HepG2 (cell line): ENCODE measurements at regions not wholly inside any gene's neighbourhood (a gene's known extent, or its start where the extent isn't known, plus 50 kb on each side); places are given as distances from the start of the nearest gene placed in this dataset.

ENCODE experiments used
- EHMT2 ChIP-seq: fragments of 200-600 bp; sonication (generic); IDR thresholded peaks from 2 replicates; pipeline ENCODE4 v1.7.0; 2017; ENCODE audit warnings: antibody characterized with exemption, low read depth, low read length, borderline replicate concordance
- HOXA3 ChIP-seq: sonication (generic); formaldehyde crosslinking; IDR thresholded peaks from 2 replicates; pipeline ENCODE4 v1.5.0; 2020; ENCODE audit warnings: missing genetic modification reagents
- JDP2 ChIP-seq: sonication (generic); formaldehyde crosslinking; IDR thresholded peaks from 2 replicates; pipeline ENCODE4 v1.8.1; 2022; ENCODE audit warnings: missing genetic modification reagents, borderline replicate concordance
- MLX ChIP-seq: IDR thresholded peaks from 2 replicates; pipeline ENCODE4 v1.6.1; 2016
- SNAI1 ChIP-seq: sonication (generic); formaldehyde crosslinking; IDR thresholded peaks from 2 replicates; pipeline ENCODE4 v1.5.0; 2020; ENCODE audit warnings: mild to moderate bottlenecking, missing genetic modification reagents, borderline replicate concordance
- STAG1 ChIP-seq: sonication (generic); formaldehyde crosslinking; IDR thresholded peaks from 2 replicates; pipeline ENCODE4 v1.4.0; 2020; ENCODE audit warnings: missing genetic modification reagents
- TBX3 ChIP-seq: fragments of 450-650 bp; IDR thresholded peaks from 2 replicates; pipeline ENCODE4 v1.6.1; 2017; ENCODE audit warnings: antibody characterized with exemption, mild to moderate bottlenecking, inconsistent platforms, borderline replicate concordance
- TCF7 ChIP-seq: sonication (generic); IDR thresholded peaks from 2 replicates; pipeline ENCODE4 v1.6.1; 2016; ENCODE audit warnings: antibody characterized with exemption, low read depth
- ZBTB8A ChIP-seq: sonication (generic); formaldehyde crosslinking; IDR thresholded peaks from 2 replicates; pipeline ENCODE4 v1.4.0; 2020; ENCODE audit warnings: mild to moderate bottlenecking, low read depth, missing genetic modification reagents, borderline replicate concordance
- ZNF253 ChIP-seq: sonication (generic); formaldehyde crosslinking; IDR thresholded peaks from 2 replicates; pipeline ENCODE4 v1.8.0; 2022; ENCODE audit warnings: mild to moderate bottlenecking, missing genetic modification reagents, borderline replicate concordance
- ZNF34 ChIP-seq: sonication (generic); formaldehyde crosslinking; IDR thresholded peaks from 2 replicates; pipeline ENCODE4 v1.4.0; 2020; ENCODE audit warnings: mild to moderate bottlenecking, missing genetic modification reagents, borderline replicate concordance
- ZNF407 ChIP-seq: sonication (generic); formaldehyde crosslinking; IDR thresholded peaks from one replicate; pipeline ENCODE4 v1.5.1; 2020; ENCODE audit warnings: mild to moderate bottlenecking, missing genetic modification reagents; ENCODE audit errors: not compliant biosample characterization
- ZNF567 ChIP-seq: sonication (generic); formaldehyde crosslinking; IDR thresholded peaks from 2 replicates; pipeline ENCODE4 v1.8.1; 2023; ENCODE audit warnings: mild to moderate bottlenecking, missing genetic modification reagents, borderline replicate concordance
- ZNF782 ChIP-seq: sonication (generic); formaldehyde crosslinking; IDR thresholded peaks from 2 replicates; pipeline ENCODE4 v1.4.0; 2020; ENCODE audit warnings: missing genetic modification reagents, mild to moderate bottlenecking, borderline replicate concordance
- TF ChIP-seq, protein P1 (sequence below): sonication (generic); formaldehyde crosslinking; IDR thresholded peaks from 2 replicates; pipeline ENCODE4 v1.5.1; 2020; ENCODE audit warnings: missing genetic modification reagents, mild to moderate bottlenecking, borderline replicate concordance
- TF ChIP-seq, protein P2 (sequence below), 2 experiments: fragments of 450-650 bp in 1 of 2; sonication (generic) in 1 of 2; formaldehyde crosslinking; IDR thresholded peaks; 2 replicates each; pipeline versions ENCODE4 v1.5.0 to v1.8.0; 2020 to 2022; ENCODE audit warnings: mild to moderate bottlenecking in 1 of 2, missing genetic modification reagents in 1 of 2
- TF ChIP-seq, protein P3 (sequence below): sonication (generic); formaldehyde crosslinking; IDR thresholded peaks from 2 replicates; pipeline ENCODE4 v1.5.1; 2020; ENCODE audit warnings: missing genetic modification reagents, mild to moderate bottlenecking, borderline replicate concordance

DNA sequence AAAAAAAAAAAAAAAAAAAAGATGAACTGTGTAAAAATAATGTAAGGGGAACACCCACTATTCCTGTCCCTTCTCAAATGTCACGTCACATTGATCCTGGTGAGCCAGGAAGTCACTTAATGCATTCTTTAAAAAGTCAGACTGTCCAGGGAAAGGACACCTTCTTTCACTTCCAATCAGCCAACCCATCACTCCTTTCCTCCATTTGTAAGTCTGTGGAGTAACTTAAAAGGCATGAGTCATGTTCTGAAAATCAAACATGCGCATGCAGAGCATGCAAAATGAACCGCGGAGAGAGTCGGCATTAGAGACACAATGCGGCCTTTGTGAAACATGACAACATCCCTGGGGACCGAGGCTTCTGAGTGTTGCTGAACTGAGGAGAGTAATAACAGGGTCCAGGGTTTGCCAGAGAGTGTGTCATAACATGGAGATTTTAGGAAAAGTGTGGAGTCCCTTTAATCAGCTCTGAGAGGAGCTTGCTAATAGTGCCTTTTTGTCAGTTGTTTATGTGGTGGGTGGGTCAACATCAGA lies 77.6 kb upstream of the SEMA6A start (continued):
- TF ChIP-seq EHMT2 (peak; percentile 76; the same call in 1 of the 2 replicates), STAG1 (CRISPR knock-in tag) (no peak; the same call in 1 of the 2 replicates), ZNF782 (CRISPR knock-in tag) (no peak), TCF7 (peak; percentile 47; the same call in 1 of the 2 replicates), JDP2 (CRISPR knock-in tag) (no peak), ZNF34 (CRISPR knock-in tag) (no peak), ZNF407 (no peak), TBX3 (no peak), MLX (CRISPR knock-in tag) (peak; percentile 58), ZNF567 (CRISPR knock-in tag) (no peak), HOXA3 (CRISPR knock-in tag) (peak; percentile 64), ZNF253 (CRISPR knock-in tag) (no peak), SNAI1 (no peak), ZBTB8A (no peak)
- TF ChIP-seq, protein P1, sequence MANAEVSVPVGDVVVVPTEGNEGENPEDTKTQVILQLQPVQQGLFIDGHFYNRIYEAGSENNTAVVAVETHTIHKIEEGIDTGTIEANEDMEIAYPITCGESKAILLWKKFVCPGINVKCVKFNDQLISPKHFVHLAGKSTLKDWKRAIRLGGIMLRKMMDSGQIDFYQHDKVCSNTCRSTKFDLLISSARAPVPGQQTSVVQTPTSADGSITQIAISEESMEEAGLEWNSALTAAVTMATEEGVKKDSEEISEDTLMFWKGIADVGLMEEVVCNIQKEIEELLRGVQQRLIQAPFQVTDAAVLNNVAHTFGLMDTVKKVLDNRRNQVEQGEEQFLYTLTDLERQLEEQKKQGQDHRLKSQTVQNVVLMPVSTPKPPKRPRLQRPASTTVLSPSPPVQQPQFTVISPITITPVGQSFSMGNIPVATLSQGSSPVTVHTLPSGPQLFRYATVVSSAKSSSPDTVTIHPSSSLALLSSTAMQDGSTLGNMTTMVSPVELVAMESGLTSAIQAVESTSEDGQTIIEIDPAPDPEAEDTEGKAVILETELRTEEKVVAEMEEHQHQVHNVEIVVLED (CRISPR knock-in tag): no peak
- TF ChIP-seq, protein P2, sequence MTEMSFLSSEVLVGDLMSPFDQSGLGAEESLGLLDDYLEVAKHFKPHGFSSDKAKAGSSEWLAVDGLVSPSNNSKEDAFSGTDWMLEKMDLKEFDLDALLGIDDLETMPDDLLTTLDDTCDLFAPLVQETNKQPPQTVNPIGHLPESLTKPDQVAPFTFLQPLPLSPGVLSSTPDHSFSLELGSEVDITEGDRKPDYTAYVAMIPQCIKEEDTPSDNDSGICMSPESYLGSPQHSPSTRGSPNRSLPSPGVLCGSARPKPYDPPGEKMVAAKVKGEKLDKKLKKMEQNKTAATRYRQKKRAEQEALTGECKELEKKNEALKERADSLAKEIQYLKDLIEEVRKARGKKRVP (CRISPR knock-in tag; IDR thresholded peaks at IDR 0.05): 0 out of 4 replicates have a peak, but pooled peaks of 1 of the 2 experiments have one; percentile 30
- TF ChIP-seq, protein P3, sequence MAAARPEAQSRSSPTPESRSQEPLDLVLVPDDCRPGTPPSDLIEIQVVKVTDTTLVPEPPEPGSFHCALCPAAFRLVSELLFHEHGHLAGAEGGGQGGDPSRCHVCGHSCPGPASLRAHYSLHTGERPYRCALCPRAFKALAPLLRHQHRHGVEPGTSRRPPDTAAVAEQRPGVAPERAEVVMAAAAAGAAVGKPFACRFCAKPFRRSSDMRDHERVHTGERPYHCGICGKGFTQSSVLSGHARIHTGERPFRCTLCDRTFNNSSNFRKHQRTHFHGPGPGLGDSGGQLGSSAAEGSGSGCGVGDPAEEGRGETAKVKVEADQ (CRISPR knock-in tag): no peak
